ENCODE measurements at regions not wholly inside any gene's neighbourhood (a gene's known extent, or its start where the extent isn't known, plus 50 kb on each side); places are given as distances from the start of the nearest gene placed in this dataset.
"Not testable (repeated sequence)": the region's sequence is repeated elsewhere in the genome, so short reads cannot be mapped to it uniquely, and the experiment has no call there.

- not testable (repeated sequence) for H3K4me3 ChIP-seq (ENCODE audit: low read length); H3K27ac ChIP-seq (ENCODE audit: low read depth, low read length); H3K27me3 ChIP-seq (ENCODE audit: control insufficient read depth, insufficient read depth, low read length); H3K36me3 ChIP-seq (ENCODE audit: control insufficient read depth, insufficient read depth, low read length); H3K4me1 ChIP-seq (ENCODE audit: control insufficient read depth, insufficient read depth, low read length); H3K9ac ChIP-seq (ENCODE audit: low read length)
Observed at GRCh38 chr7:39796947-39797346, 153.1 kb upstream of the CDK13 start.

- not testable (repeated sequence) for H3K4me1 ChIP-seq (ENCODE audit: control insufficient read depth, insufficient read depth, low read length)
Observed at GRCh38 chr7:39798077-39798476, 152.0 kb upstream of the CDK13 start.

GRCh38 chr7:39808796-39809481 is 141.1 kb upstream of the CDK13 start:
- Histone ChIP-seq H3K4me1 (ENCODE audit: control insufficient read depth, insufficient read depth, low read length) (no peaks in the 10 kb centered on the region), H3K36me3 (ENCODE audit: control insufficient read depth, insufficient read depth, low read length) (no peaks in the 10 kb centered on the region), H3K27ac (ENCODE audit: low read depth, low read length) (no peak overlapping the region), H3K9ac (ENCODE audit: low read length) (no peak overlapping the region), H3K27me3 (ENCODE audit: control insufficient read depth, insufficient read depth, low read length) (no peaks in the 10 kb centered on the region), H3K4me3 (ENCODE audit: low read length) (no peak overlapping the region)

More at GRCh38 chr7:39798077-39798476, 152.0 kb upstream of the CDK13 start:
- H3K9ac ChIP-seq (ENCODE audit: low read length); H3K27me3 ChIP-seq (ENCODE audit: control insufficient read depth, insufficient read depth, low read length); H3K36me3 ChIP-seq (ENCODE audit: control insufficient read depth, insufficient read depth, low read length); H3K27ac ChIP-seq (ENCODE audit: low read depth, low read length); H3K4me3 ChIP-seq (ENCODE audit: low read length): not testable (repeated sequence)

GRCh38 chr7:39810204-39810642 is 139.8 kb upstream of the CDK13 start:
- no peak overlapping the region for H3K4me3 ChIP-seq (ENCODE audit: low read length)
- H3K9ac ChIP-seq (ENCODE audit: low read length), result no peak overlapping the region
- no peaks in the 10 kb centered on the region for H3K4me1 ChIP-seq (ENCODE audit: control insufficient read depth, insufficient read depth, low read length)
- no peaks in the 10 kb centered on the region for H3K36me3 ChIP-seq (ENCODE audit: control insufficient read depth, insufficient read depth, low read length)
- no peak overlapping the region for H3K27ac ChIP-seq (ENCODE audit: low read depth, low read length)
- H3K27me3 ChIP-seq (ENCODE audit: control insufficient read depth, insufficient read depth, low read length), result no peaks in the 10 kb centered on the region

GRCh38 chr7:39810710-39811109 is 139.3 kb upstream of the CDK13 start:
- Histone ChIP-seq H3K36me3 (ENCODE audit: control insufficient read depth, insufficient read depth, low read length) (no peaks in the 10 kb centered on the region), H3K27ac (ENCODE audit: low read depth, low read length) (no peak overlapping the region), H3K9ac (ENCODE audit: low read length) (no peak overlapping the region), H3K4me1 (ENCODE audit: control insufficient read depth, insufficient read depth, low read length) (no peaks in the 10 kb centered on the region), H3K27me3 (ENCODE audit: control insufficient read depth, insufficient read depth, low read length) (no peaks in the 10 kb centered on the region), H3K4me3 (ENCODE audit: low read length) (no peak overlapping the region)

GRCh38 chr7:39811161-39811614 is 138.9 kb upstream of the CDK13 start:
- H3K27ac ChIP-seq (ENCODE audit: low read depth, low read length), result no peak overlapping the region
- H3K4me1 ChIP-seq (ENCODE audit: control insufficient read depth, insufficient read depth, low read length), result no peaks in the 10 kb centered on the region
- H3K4me3 ChIP-seq (ENCODE audit: low read length), result no peak overlapping the region
- no peaks in the 10 kb centered on the region for H3K36me3 ChIP-seq (ENCODE audit: control insufficient read depth, insufficient read depth, low read length)
- no peaks in the 10 kb centered on the region for H3K27me3 ChIP-seq (ENCODE audit: control insufficient read depth, insufficient read depth, low read length)
- H3K9ac ChIP-seq (ENCODE audit: low read length), result no peak overlapping the region

- H3K27me3 ChIP-seq (ENCODE audit: control insufficient read depth, insufficient read depth, low read length), result no peaks in the 10 kb centered on the region
- no peak overlapping the region for H3K27ac ChIP-seq (ENCODE audit: low read depth, low read length)
- no peaks in the 10 kb centered on the region for H3K4me1 ChIP-seq (ENCODE audit: control insufficient read depth, insufficient read depth, low read length)
- no peak overlapping the region for H3K4me3 ChIP-seq (ENCODE audit: low read length)
- H3K9ac ChIP-seq (ENCODE audit: low read length), result no peak overlapping the region
- no peaks in the 10 kb centered on the region for H3K36me3 ChIP-seq (ENCODE audit: control insufficient read depth, insufficient read depth, low read length)
Observed at GRCh38 chr7:39816462-39817060, 133.5 kb upstream of the CDK13 start.

GRCh38 chr7:39819514-39819913 is 130.5 kb upstream of the CDK13 start:
- no peaks in the 10 kb centered on the region for H3K36me3 ChIP-seq (ENCODE audit: control insufficient read depth, insufficient read depth, low read length)
- no peak overlapping the region for H3K4me3 ChIP-seq (ENCODE audit: low read length)

GRCh38 chr7:39824456-39825200 is 125.4 kb upstream of the CDK13 start:
- no peak overlapping the region for H3K4me3 ChIP-seq (ENCODE audit: low read length)
- no peaks in the 10 kb centered on the region for H3K36me3 ChIP-seq (ENCODE audit: control insufficient read depth, insufficient read depth, low read length)
- H3K27me3 ChIP-seq (ENCODE audit: control insufficient read depth, insufficient read depth, low read length), result no peaks in the 10 kb centered on the region
- no peak overlapping the region for H3K27ac ChIP-seq (ENCODE audit: low read depth, low read length)
- H3K9ac ChIP-seq (ENCODE audit: low read length), result no peak overlapping the region
- no peaks in the 10 kb centered on the region for H3K4me1 ChIP-seq (ENCODE audit: control insufficient read depth, insufficient read depth, low read length)

More at GRCh38 chr7:39819514-39819913, 130.5 kb upstream of the CDK13 start:
- Histone ChIP-seq H3K27me3 (ENCODE audit: control insufficient read depth, insufficient read depth, low read length) (no peaks in the 10 kb centered on the region), H3K9ac (ENCODE audit: low read length) (no peak overlapping the region), H3K4me1 (ENCODE audit: control insufficient read depth, insufficient read depth, low read length) (no peaks in the 10 kb centered on the region), H3K27ac (ENCODE audit: low read depth, low read length) (no peak overlapping the region)

- Histone ChIP-seq H3K4me1 (ENCODE audit: control insufficient read depth, insufficient read depth, low read length) (no peaks in the 10 kb centered on the region), H3K9ac (ENCODE audit: low read length) (no peak overlapping the region), H3K27me3 (ENCODE audit: control insufficient read depth, insufficient read depth, low read length) (no peaks in the 10 kb centered on the region), H3K36me3 (ENCODE audit: control insufficient read depth, insufficient read depth, low read length) (no peaks in the 10 kb centered on the region), H3K4me3 (ENCODE audit: low read length) (no peak overlapping the region), H3K27ac (ENCODE audit: low read depth, low read length) (no peak overlapping the region)
Observed at GRCh38 chr7:39825401-39825980, 124.6 kb upstream of the CDK13 start.

- no peaks in the 10 kb centered on the region for H3K27me3 ChIP-seq (ENCODE audit: control insufficient read depth, insufficient read depth, low read length)
- H3K4me1 ChIP-seq (ENCODE audit: control insufficient read depth, insufficient read depth, low read length), result no peaks in the 10 kb centered on the region
- no peak overlapping the region for H3K4me3 ChIP-seq (ENCODE audit: low read length)
- H3K9ac ChIP-seq (ENCODE audit: low read length), result no peak overlapping the region
- H3K36me3 ChIP-seq (ENCODE audit: control insufficient read depth, insufficient read depth, low read length), result no peaks in the 10 kb centered on the region
- H3K27ac ChIP-seq (ENCODE audit: low read depth, low read length), result no peak overlapping the region
Observed at GRCh38 chr7:39826166-39826565, 123.9 kb upstream of the CDK13 start.

- Histone ChIP-seq H3K4me3 (ENCODE audit: low read length) (no peak overlapping the region), H3K27ac (ENCODE audit: low read depth, low read length) (no peak overlapping the region)
Observed at GRCh38 chr7:39827571-39827970, 122.5 kb upstream of the CDK13 start.

More at GRCh38 chr7:39827571-39827970, 122.5 kb upstream of the CDK13 start:
- no peaks in the 10 kb centered on the region for H3K4me1 ChIP-seq (ENCODE audit: control insufficient read depth, insufficient read depth, low read length)
- H3K9ac ChIP-seq (ENCODE audit: low read length), result no peak overlapping the region
- no peaks in the 10 kb centered on the region for H3K27me3 ChIP-seq (ENCODE audit: control insufficient read depth, insufficient read depth, low read length)
- no peaks in the 10 kb centered on the region for H3K36me3 ChIP-seq (ENCODE audit: control insufficient read depth, insufficient read depth, low read length)

All from rectal smooth muscle tissue (tissue), 1 donor.